HG02642 (cell line): ENCODE measurements at regions not wholly inside any gene's neighbourhood (a gene's known extent, or its start where the extent isn't known, plus 50 kb on each side); places are given as distances from the start of the nearest gene placed in this dataset.

Experiments
- ATAC-seq: cut with Tn5 transposase; IDR thresholded peaks from one replicate; pipeline ENCODE4 v1.9.1; 2021; ENCODE audit warnings: mild to moderate bottlenecking; ENCODE audit not compliant: unreplicated experiment, poor library complexity

DNA sequence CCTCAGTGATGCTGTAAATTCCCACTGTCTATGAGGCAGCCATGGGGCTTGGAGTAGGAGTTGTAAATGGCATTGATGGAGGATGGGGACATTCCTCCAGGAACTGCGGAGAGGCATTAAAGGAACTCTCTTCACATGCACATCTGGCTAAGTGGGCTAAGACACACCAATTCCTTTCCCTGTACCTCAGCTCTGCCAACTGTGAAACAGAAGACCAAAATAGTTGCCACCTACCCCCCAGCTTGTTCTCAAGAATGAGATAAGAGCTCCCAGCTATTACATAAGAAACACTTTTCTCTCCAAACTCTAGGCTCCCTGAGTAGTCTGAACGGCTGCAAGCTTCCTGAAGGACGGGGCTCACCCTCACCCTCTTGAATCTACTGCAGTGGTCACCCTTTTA lies 144.6 kb upstream of the SLC30A5 start:
- ATAC-seq, result no peak

DNA sequence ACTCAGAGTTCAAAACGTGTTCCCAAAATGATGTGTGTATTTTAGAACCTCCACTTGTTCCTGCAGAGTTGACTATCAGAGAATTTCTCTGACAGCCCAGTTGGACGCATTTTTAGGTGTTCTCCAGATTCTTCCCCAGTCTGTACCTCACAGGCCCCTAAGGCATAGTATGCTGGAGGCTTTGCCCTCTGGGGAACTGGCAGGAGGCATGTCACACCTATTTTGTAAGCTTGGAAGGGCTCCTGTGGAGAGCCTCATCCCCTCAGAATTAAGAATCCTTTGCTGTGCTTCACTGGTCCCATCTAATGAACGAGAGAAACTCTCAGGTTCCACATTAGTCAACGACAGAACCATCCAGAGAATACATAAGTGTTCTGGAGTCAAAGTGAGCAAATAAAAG lies 144.1 kb upstream of the SLC30A5 start:
- no peak for ATAC-seq

DNA sequence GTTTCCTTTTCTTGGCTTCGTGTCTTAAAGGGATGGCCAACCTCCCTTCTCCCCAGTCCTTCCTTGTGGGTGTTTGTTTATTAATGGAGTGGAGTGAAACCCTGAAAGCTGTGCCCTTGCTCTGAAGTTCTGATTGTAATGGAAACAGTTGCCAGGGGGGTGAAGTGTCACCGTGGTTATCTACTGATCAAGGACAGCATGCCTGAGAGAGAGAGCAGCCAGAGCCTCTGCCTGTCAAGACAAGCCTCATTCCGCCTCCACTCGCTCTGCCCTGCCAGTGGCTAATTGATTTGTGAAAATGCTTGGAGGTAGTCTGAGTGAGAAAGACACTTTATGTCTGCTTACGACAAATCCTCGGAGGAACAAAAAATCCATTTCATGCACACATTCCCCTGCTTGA lies 143.7 kb upstream of the SLC30A5 start:
- no peak for ATAC-seq

DNA sequence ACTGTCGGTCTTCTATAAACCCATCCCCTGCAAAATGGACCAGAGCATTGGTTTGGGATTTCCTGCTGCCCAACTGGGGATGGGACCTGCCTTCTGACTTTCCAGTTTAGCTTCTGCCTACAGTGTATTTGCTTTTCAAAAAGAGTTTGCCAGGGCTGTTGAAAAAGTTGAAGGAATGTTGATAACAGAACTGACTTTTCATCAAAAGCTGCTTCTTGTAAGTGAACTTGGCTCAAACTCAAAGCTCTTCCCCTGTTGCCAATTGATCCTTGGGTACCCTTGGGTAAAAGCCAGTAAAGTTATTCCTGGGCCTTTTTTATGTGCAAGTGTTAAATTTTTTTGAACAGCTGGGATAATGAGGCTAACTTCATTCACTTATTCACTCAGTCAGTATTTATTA lies 142.9 kb upstream of the SLC30A5 start:
- no peak for ATAC-seq

DNA sequence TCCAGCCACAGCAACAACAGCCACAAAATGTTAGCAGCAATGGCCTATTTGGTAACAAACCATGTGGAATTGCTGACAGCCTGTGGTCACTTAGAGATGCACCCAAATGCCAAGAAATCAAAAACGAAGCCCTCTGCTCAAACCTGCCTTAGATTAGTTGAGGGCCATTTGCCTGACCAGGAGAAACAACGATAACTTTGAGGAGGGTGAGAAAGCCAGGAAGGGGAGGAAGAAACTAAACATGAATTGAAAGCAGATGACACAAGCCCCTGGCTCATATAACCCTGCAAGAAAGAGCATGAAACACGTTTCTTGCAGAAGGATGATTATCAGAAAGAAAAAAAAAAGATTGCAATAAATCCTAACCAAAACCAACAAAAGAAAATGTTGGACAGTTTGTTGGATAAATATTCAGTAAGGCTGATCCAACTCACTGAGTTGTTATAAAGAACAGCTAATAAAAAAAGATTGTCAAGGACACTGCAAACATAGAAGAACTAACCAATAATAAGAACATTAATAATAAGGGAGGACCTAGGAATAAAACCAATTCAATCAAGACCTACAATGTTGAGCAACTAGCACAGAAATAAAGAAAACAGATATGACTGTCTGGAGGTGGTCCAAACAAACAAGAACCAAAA lies 140.5 kb upstream of the SLC30A5 start:
- no peak for ATAC-seq

DNA sequence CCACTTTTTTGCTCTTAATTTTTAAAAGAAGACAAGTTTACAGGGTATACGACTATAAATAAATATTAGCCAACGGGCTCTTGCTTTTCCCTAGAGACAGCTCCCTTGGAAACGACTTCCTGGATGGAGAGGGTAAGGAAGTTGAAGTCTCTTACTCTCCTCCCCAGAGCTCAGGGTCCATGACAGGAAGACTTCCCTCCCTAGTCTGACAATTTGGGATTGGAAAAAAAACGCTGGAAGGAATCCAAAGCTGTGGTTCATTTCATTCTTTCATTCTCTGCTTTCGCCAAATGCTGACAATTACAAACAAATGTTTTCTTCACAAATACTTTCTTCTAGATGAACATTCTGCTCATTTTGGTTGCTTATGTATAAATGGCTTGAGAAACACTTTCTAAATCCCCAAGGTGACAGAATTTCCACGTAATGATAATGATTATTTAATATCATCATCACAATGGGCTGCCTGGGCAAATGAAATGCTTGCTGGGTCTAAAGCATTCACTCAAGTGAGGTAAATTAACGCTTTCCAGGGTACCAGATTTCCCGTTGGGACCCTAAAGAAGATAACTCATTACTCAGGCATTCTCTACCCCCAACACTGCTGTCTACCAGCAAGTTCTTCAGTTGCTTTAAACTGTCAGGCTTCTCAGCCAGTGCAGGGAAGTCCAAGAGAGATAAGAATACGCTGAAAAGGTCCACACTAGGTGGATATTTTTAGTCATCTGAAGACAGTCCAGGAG lies 139.8 kb upstream of the SLC30A5 start:
- no peak for ATAC-seq

DNA sequence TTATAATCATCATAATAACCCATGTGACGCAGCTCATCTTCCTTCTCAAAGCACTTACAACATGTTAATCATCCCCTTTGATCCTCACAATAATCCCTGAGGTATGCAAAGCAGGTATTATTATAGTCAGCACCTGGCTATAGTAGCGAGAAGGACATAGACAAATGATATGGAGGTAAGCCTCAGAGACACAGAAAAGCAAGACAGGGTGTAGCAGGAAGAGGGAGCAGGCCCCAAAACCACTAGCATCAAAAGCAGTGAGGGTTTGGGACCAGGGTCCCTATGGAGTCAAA lies 139.2 kb upstream of the SLC30A5 start:
- no peak for ATAC-seq

DNA sequence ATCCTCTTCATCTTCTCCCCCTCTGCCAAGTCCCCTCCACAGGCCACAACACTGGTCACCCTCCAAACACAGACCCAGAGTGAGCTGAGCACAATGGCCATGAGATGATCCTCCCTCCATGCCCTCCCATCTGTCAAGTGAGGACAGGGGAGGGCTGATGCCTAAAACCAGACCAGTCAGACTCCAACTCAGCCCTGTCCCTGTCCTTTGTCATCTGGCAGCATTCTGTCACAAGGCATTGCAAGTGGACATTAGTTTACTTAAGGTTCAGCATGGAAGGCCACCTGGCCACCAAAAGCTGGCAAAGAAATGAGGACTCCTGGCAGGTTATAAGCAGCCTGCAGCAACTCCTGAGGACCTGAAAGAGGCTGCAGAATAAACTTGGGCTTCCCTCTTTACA lies 136.2 kb upstream of the SLC30A5 start:
- ATAC-seq, result no peak

DNA sequence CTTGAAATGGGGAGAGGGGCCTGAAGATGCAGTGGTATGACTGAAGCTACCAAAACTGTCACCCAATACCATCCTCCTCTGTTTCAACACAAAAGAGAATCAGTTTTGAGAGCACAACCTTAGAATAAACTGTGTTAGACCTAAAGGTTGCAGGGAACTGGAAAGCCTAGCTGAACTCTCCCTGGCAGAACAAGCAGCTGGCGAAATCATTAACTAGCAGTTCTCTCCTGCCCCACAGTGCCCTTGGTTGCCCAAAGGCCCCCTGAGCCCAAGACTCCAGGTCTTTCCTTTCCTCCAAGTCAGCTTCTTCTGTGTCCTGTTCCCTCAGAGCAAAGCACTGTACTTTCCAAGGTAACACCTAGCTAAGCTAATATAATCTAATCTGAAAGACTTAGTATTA lies 135.4 kb upstream of the SLC30A5 start:
- ATAC-seq, result no peak

DNA sequence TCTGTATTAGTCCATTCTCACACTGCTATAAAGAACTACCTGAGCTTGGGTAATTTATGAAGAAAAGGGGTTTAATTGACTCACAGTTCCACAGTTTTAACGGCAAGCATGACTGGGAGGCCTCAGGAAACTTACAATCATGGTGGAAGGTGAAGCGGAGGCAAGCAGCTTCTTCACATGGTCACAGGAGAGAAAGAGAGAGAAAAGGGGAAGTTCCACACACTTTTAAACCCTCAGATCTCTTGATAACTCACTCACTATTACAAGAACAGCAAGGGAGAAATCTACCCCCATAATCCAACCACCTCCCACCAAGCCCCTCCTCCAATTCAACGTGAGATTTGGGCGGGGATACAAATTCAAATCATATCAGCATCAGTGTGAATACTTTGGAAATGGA lies 133.4 kb upstream of the SLC30A5 start:
- no peak for ATAC-seq

DNA sequence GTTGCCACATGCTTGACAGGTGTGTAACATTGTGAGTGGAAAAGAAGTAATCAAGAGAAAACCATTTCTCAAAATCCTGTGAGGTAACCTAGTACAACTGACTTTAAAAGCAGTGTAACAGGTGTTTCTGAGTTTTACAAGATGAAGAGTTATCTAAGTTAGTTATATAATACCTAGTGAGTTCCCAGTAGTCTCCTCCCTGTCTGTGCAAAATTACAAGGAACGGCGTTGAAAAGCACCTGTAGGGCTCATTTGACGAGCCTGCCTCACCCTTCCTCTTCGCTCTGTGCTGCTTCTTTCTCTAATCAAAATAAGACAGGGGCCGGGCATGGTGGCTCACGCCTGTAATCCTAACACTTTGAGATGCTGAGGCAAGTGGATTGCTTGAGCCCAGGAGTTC lies 132.9 kb upstream of the SLC30A5 start:
- no peak for ATAC-seq

DNA sequence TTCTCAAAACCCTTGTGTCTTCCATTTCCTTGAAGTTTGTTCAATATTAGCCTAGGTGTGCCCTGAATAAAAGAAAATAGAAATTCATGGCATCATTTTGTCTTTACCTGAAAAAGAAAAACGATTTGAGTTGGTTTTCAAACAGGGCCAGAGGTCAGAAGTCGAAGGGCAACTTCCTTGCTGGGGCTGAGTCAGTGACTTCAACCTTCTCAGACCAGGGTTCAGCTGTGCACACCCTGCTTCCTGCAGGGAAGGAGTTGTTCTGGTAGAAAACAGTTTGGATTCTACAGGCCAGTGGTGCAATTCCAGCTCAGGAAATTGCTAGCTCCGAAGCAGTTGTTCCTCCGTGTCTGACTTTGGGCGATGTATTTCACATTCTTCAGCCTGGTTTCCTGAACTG lies 132.1 kb upstream of the SLC30A5 start:
- no peak for ATAC-seq

DNA sequence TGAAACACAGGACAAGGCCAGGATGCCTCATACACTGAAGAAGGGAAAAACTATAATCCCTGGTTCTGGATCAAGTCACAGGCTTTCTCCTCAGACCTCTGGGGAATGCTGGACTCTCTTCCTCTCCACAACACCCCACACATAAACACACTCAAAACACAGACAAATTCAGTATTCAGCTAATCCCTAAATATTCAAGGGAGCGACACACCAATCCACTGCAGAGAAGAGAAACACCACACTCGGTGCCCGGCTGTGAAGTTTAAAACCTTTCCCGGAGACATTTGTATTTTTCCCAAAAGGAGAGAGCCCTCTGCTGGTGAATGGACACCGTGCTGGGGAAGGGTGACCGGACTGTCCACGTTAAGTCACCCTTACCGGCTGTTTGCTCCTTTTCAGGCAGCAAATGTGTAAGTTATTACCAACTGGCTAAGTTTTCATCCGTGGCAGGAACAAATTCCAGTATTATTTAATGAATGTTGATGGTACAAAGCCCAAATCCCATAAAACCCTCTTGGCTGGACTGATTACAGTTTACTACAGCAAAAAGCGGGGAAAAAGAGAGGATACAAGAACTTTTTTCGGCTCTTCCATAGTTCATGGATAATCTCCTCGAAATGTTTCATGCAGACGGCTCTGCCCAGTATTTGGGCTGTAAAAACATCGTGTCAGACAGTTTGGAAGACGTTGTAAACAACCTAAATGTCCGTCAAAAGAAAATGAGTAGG lies 130.9 kb upstream of the SLC30A5 start:
- no peak for ATAC-seq

DNA sequence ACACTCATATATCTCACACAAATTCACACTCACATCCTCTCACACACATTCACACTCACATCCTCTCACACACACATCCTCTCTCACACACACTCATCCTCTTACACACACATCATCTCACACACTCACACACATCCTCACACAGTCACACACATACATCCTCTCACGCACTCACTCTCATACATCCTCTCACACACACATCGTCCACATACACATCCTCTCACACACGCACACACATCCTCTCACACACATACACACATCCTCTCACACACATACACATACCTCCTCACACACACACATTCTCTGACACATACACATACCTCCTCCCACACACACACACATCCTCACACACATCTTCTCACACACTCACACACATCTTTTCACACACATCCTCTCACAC lies 129.1 kb upstream of the SLC30A5 start:
- no peak for ATAC-seq

DNA sequence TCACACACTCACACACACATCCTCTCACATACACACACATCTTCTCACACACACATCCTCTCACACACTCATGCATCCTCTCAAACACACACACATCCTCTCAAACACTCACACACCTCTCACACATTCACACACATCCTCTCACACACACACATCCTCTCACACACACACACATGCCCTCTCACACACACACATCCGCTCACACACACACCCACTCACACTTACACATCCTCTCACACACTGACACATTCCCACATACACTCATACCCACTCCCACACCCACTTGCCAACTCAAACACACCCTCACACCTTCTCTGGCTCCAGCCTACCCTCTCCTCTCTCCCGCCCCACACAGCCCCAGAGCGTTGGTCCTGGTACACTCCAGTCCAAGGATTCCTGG lies 127.9 kb upstream of the SLC30A5 start:
- ATAC-seq, result no peak

DNA sequence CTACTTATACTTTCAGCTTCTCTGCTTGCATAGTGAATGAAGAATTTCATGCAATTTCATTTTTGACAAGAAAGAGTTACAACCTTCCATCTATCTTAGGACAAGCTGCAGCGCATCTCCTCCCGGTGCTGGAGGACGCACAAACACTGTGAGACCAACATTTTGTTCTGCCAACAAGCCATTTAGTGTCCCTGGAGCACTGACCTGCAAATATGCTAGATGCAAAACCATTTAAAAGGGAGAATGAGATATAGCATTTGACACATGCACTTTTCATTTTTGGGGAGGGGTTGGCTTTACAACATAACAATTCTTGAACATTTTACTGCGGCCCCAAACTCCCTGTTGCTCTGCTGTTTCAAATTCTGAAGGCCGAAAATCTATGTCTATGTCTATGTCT lies 127.2 kb upstream of the SLC30A5 start:
- ATAC-seq, result no peak

DNA sequence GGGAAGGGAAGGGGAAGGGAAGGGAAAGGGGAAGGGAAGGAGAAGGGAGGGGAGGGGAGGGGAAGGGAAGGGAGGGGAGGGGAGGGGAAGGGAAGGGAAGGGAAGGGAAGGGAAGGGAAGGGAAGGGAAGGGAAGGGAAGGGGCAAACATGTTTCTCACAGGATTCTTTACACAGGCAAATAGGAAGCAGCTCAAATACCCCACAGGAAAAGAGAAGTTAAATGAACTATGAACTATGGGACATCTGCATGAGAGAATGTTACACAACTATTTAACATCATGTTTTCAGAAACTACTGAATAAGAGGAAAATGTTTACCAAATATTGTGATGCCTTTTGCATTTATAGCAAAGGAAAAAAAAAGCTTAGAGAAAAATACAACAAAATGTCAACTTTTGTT lies 125.4 kb upstream of the SLC30A5 start:
- ATAC-seq, result no peak

DNA sequence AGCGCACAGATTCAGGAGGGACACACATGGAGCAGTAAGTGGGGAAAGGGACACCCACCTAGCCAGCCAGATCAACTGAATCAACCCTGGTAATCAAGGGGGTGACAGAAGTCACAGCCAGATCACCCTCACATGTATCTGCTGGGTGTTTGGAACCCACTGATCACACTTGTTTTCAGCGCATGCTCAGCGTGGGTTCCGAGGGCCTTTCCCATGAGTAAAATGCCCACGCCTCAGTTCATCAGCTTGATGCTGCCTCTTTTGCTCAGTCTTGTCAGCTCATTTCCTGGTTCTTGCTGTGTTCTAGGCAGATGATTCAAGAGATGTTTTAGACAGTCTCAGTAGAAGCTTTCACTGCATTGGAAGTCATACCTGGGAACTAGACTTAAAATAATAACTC lies 123.2 kb upstream of the SLC30A5 start:
- ATAC-seq, result no peak

DNA sequence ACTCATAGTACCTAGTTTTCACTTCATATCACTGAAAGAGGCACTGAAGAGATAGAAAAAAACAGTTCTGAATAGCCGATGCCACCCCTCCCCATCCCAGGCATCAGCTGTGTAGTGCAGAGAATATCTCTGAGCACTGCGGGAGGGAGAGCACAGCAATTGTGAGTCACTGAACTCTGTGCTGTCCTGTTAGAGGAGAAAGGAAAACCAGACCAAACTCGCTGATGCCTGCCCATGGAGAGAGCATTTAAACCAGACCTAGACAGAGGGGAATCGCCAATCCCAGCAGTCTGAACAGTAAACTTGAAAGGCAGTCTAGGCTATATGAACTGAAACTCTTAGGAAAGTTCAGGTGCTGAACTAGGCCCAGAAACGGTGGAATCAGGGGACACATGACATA lies 120.1 kb upstream of the SLC30A5 start:
- no peak for ATAC-seq

DNA sequence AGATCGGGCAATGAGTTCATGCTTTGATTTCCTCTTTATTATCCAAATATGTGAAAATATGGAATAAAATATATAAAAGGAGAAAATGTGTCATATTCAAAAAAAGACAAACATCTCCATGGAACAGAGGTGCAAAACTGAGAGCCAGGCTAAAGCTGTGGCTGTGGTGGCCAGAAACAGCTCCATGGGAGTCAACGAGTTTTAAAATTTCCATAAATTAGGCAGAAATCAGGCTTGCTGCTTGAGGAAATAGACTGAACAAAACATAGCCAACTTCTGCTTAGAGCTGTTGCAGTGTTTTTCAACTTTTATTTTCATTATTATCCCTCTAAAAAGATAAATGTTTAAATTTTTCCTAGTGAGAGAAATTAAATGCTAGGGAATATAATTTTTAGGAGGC lies 110.8 kb upstream of the SLC30A5 start:
- no peak for ATAC-seq

DNA sequence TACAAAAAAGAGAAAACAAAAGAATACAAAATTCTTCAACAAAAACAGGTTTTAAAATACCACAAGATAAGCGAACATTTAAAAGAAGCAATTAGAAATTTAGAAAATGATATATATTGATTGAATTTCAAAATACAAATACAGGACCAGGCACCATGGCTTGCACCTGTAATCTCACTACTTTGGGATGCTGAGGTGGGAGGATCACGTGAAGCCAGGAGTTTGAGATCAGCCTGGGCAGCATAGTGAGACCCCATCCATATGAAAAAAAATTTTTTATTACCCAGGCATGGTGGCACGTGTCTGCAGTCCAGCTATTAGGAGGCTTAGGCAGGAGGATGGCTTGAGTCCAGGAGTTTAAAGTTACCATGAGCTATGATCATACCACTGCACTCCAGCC lies 109.9 kb upstream of the SLC30A5 start:
- ATAC-seq, result no peak
